ENCODE measurements at regions not wholly inside any gene's neighbourhood (a gene's known extent, or its start where the extent isn't known, plus 50 kb on each side); places are given as distances from the start of the nearest gene placed in this dataset.

- DNase-seq: no peak
Observed at GRCh38 chr9:130755377-130756007, 61.9 kb downstream of the EXOSC2 start.

- no peak for DNase-seq
Observed at GRCh38 chr9:130756037-130756436, 62.5 kb downstream of the EXOSC2 start.

- DNase-seq: no peak
Observed at GRCh38 chr9:130756455-130757152, 63.0 kb downstream of the EXOSC2 start.

GRCh38 chr9:130759738-130760137 lies 66.2 kb downstream of the EXOSC2 start:
- no peak for DNase-seq

- DNase-seq: no peak
Observed at GRCh38 chr9:130763331-130764171, 70.0 kb downstream of the EXOSC2 start.

GRCh38 chr9:130765137-130766020 lies 69.7 kb upstream of the ABL1 start:
- peak in 1 of 2 donors; percentile 24 for DNase-seq

- DNase-seq: no peak
Observed at GRCh38 chr9:130766021-130766926, 68.8 kb upstream of the ABL1 start.

- no peak for DNase-seq
Observed at GRCh38 chr9:130766927-130767307, 68.1 kb upstream of the ABL1 start.

- DNase-seq: no peak
Observed at GRCh38 chr9:130768265-130768664, 66.8 kb upstream of the ABL1 start.

- no peak for DNase-seq
Observed at GRCh38 chr9:130768891-130769403, 66.1 kb upstream of the ABL1 start.

- no peak for DNase-seq
Observed at GRCh38 chr9:130770093-130770492, 65.0 kb upstream of the ABL1 start.

- no peak for DNase-seq
Observed at GRCh38 chr9:130770679-130771442, 64.2 kb upstream of the ABL1 start.

- DNase-seq: no peak
Observed at GRCh38 chr9:130772185-130772584, 62.9 kb upstream of the ABL1 start.

GRCh38 chr9:130774183-130774582 lies 60.9 kb upstream of the ABL1 start:
- DNase-seq: no peak

GRCh38 chr9:130775336-130775991 lies 59.6 kb upstream of the ABL1 start:
- DNase-seq: no peak

- no peak for DNase-seq
Observed at GRCh38 chr9:130779153-130779855, 55.8 kb upstream of the ABL1 start.

- DNase-seq: no peak
Observed at GRCh38 chr9:130780415-130780814, 54.6 kb upstream of the ABL1 start.

- DNase-seq: no peak
Observed at GRCh38 chr9:130780865-130781504, 54.1 kb upstream of the ABL1 start.

GRCh38 chr9:130781569-130781968 lies 53.5 kb upstream of the ABL1 start:
- no peak for DNase-seq
